Stomach smooth muscle (tissue), 2 donors: ENCODE measurements at regions not wholly inside any gene's neighbourhood (a gene's known extent, or its start where the extent isn't known, plus 50 kb on each side); places are given as distances from the start of the nearest gene placed in this dataset.

ENCODE experiments used
- H3K27ac ChIP-seq: one replicate; pipeline ENCODE4 v1.7.0; 2013; ENCODE audit warnings: mild to moderate bottlenecking, low read length, inconsistent platforms
- H3K27me3 ChIP-seq, 2 donors: one replicate each; pipeline ENCODE4 v1.7.0; 2013; ENCODE audit warnings: low read length in 2 of 2; ENCODE audit not compliant: insufficient read depth in 2 of 2, control insufficient read depth in 1 of 2
- H3K36me3 ChIP-seq, 2 donors: one replicate each; pipeline ENCODE4 v1.7.0; 2013; ENCODE audit warnings: low read length in 2 of 2; ENCODE audit not compliant: control insufficient read depth in 2 of 2, insufficient read depth in 2 of 2
- H3K4me1 ChIP-seq: one replicate; pipeline ENCODE4 v1.7.0; 2013; ENCODE audit warnings: low read length; ENCODE audit not compliant: control insufficient read depth, insufficient read depth
- H3K4me3 ChIP-seq, 2 donors: one replicate each; pipeline ENCODE4 v1.7.0; 2013; ENCODE audit warnings: low read length in 2 of 2
- H3K9ac ChIP-seq, 2 donors: one replicate each; pipeline ENCODE4 v1.7.0; 2013; ENCODE audit warnings: low read length in 2 of 2, mild to moderate bottlenecking in 1 of 2
- H3K9me3 ChIP-seq, 2 donors: one replicate each; pipeline ENCODE4 v1.7.0; 2013; ENCODE audit warnings: low read length in 2 of 2; ENCODE audit not compliant: control insufficient read depth in 2 of 2
- donor health status: healthy.
- donor health status: Pancreatic carcinoma.

- no peaks in the 10 kb centered on the region for H3K36me3 ChIP-seq
- H3K27ac ChIP-seq, result no peak overlapping the region
Measured at GRCh38 chr12:31867292-31867691, 91.9 kb upstream of the RESF1 start.

GRCh38 chr12:31866523-31866922 is 92.7 kb upstream of the RESF1 start:
- no peaks in the 10 kb centered on the region for H3K36me3 ChIP-seq
- no peak overlapping the region for H3K27ac ChIP-seq
- H3K4me1 ChIP-seq, result no peaks in the 10 kb centered on the region
- no peaks in the 10 kb centered on the region for H3K27me3 ChIP-seq
- no peaks in the 10 kb centered on the region for H3K9me3 ChIP-seq
- H3K9ac ChIP-seq, result no peak overlapping the region
- H3K4me3 ChIP-seq, result no peak overlapping the region

More at GRCh38 chr12:31867292-31867691, 91.9 kb upstream of the RESF1 start:
- Histone ChIP-seq H3K9ac (no peak overlapping the region), H3K27me3 (no peaks in the 10 kb centered on the region), H3K9me3 (no peaks in the 10 kb centered on the region), H3K4me1 (no peaks in the 10 kb centered on the region), H3K4me3 (no peak overlapping the region)

- Histone ChIP-seq H3K27me3 (no peaks in the 10 kb centered on the region), H3K27ac (no peak overlapping the region), H3K36me3 (no peaks in the 10 kb centered on the region), H3K9me3 (no peaks in the 10 kb centered on the region), H3K9ac (no peak overlapping the region), H3K4me1 (no peaks in the 10 kb centered on the region), H3K4me3 (no peak overlapping the region)
Measured at GRCh38 chr12:31865023-31865422, 94.2 kb upstream of the RESF1 start.

GRCh38 chr12:31861360-31861759 is 97.9 kb upstream of the RESF1 start:
- no peaks in the 10 kb centered on the region for H3K36me3 ChIP-seq
- no peaks in the 10 kb centered on the region for H3K9me3 ChIP-seq
- no peak overlapping the region for H3K9ac ChIP-seq
- H3K27me3 ChIP-seq, result no peaks in the 10 kb centered on the region
- H3K4me3 ChIP-seq, result no peak overlapping the region
- no peaks in the 10 kb centered on the region for H3K4me1 ChIP-seq
- H3K27ac ChIP-seq, result no peak overlapping the region

DNA sequence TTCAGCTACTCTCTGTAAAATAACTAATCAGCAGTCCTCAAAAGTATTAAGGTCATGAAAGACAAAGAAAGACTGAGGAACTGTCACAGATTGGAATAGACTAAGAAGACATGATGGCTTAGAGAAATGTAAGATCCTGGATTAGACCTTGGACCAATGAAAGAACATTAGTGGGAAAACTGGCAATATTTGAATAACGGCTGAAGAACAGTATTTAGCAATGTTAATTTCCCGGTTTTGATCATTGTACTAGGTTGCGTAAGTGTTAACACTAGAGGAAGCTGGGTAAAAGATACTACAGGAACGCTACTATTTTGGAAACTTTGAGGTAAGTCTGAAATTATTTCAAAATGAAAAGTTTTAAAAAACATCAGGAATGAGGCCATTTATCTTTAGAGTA is 98.8 kb upstream of the RESF1 start:
- Histone ChIP-seq H3K4me3 (no peak overlapping the region), H3K27ac (no peak overlapping the region)

GRCh38 chr12:31859232-31859977 is 99.8 kb upstream of the RESF1 start:
- H3K9ac ChIP-seq, result no peak overlapping the region
- H3K4me1 ChIP-seq, result no peaks in the 10 kb centered on the region
- no peaks in the 10 kb centered on the region for H3K36me3 ChIP-seq
- no peaks in the 10 kb centered on the region for H3K9me3 ChIP-seq
- H3K4me3 ChIP-seq, result no peak overlapping the region
- no peak overlapping the region for H3K27ac ChIP-seq
- no peaks in the 10 kb centered on the region for H3K27me3 ChIP-seq

More for the DNA sequence above, 98.8 kb upstream of the RESF1 start:
- H3K4me1 ChIP-seq, result no peaks in the 10 kb centered on the region
- H3K9ac ChIP-seq, result no peak overlapping the region
- no peaks in the 10 kb centered on the region for H3K27me3 ChIP-seq
- H3K36me3 ChIP-seq, result no peaks in the 10 kb centered on the region
- no peaks in the 10 kb centered on the region for H3K9me3 ChIP-seq

DNA sequence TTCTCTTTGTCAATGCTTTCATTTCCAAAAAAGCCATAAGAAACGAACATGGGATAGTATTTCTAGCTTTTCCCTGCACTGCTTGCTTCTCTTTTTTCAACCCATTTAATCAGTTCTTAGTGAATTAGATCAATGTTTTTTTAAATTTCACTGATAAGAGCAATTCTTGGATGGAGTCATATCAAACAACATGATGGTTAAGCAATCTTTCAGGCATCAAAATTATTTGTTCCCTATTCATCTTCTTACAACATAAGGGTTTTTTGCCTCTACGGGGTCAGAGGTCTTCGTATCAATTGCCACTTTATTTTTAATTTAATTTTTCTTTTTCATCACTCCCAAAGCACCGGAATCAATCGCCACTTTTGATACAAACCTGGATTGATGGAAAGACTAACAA is 103.8 kb upstream of the RESF1 start:
- H3K9me3 ChIP-seq, result no peaks in the 10 kb centered on the region
- H3K4me3 ChIP-seq, result no peak overlapping the region
- no peak overlapping the region for H3K27ac ChIP-seq
- H3K9ac ChIP-seq, result no peak overlapping the region
- no peaks in the 10 kb centered on the region for H3K27me3 ChIP-seq
- no peaks in the 10 kb centered on the region for H3K36me3 ChIP-seq
- no peaks in the 10 kb centered on the region for H3K4me1 ChIP-seq

DNA sequence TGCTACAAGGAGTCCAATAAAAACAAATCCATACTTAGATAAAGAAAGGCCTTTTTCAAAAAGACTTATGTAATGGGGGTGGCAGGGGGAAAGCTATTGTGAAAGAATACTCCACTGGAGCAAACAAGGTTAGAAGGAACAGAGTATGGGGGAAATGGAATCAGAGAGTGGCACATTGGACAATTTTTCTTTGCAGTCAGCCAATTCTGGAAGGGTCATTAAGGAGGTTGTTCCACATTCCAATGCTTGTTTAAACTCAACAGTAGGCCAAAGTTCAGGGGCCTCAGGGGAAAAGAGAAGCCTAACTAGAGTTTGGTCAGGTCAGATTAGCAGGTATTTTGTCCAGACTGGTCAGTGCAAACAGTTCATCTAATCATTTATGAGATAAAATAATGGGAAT is 105.2 kb upstream of the RESF1 start:
- no peaks in the 10 kb centered on the region for H3K9me3 ChIP-seq
- H3K36me3 ChIP-seq, result no peaks in the 10 kb centered on the region
- no peak overlapping the region for H3K9ac ChIP-seq
- H3K4me1 ChIP-seq, result no peaks in the 10 kb centered on the region
- H3K27me3 ChIP-seq, result no peaks in the 10 kb centered on the region
- no peak overlapping the region for H3K27ac ChIP-seq
- no peak overlapping the region for H3K4me3 ChIP-seq

DNA sequence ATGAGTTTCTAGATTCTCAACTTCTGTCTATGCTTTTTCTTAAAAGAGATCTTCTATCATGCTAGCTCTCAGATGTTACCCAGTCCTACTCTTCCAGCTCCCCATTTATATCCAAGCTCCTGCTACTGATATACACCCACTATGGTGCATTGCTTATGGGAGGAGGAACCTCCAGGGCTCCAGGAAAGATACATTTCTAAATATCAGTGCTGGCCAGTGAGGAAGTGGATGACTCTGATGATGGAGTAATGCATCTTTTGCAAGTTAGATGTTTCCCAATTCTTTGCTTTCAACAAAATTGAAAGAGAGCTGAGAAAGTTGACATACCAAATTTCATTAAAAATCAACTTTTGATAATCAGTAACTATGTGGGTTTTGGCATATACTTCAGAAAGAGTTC is 105.7 kb upstream of the RESF1 start:
- Histone ChIP-seq H3K36me3 (no peaks in the 10 kb centered on the region), H3K27me3 (no peaks in the 10 kb centered on the region), H3K4me3 (no peak overlapping the region), H3K4me1 (no peaks in the 10 kb centered on the region), H3K9ac (no peak overlapping the region), H3K27ac (no peak overlapping the region), H3K9me3 (no peaks in the 10 kb centered on the region)

- H3K9me3 ChIP-seq, result no peaks in the 10 kb centered on the region
- no peak overlapping the region for H3K9ac ChIP-seq
Measured at GRCh38 chr12:31850268-31850667, 108.9 kb upstream of the RESF1 start.

DNA sequence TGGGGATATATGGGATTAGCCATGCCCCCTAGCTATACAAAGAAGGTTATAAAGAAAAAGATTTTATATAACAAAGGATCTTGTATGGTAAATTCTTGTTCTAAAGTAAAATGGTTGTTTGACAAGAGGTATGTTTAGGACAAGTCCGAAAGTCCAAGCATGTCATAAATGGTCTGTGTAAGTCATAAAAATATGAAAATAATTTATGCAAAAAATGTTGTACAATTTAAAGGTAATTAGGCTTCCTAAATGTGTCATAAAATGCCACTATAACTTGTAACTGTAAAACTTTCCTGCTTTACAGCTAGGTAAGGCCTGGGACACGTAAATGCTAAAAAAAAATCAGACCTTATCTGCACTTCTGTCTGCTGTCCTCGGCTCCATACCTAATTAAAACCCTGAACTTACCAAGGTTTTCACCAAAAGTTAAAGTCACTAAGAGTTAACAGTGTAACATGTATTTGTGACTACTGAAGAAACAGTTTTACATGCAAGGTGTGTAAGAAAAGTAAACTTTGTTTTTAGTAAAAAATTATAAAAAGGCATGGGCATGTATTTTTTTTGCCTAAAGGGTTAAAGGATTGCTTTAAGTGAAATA is 110.0 kb upstream of the RESF1 start:
- no peak overlapping the region for H3K9ac ChIP-seq
- H3K27me3 ChIP-seq, result no peaks in the 10 kb centered on the region
- no peak overlapping the region for H3K27ac ChIP-seq
- no peaks in the 10 kb centered on the region for H3K4me1 ChIP-seq
- H3K9me3 ChIP-seq, result no peaks in the 10 kb centered on the region
- H3K36me3 ChIP-seq, result no peaks in the 10 kb centered on the region
- no peak overlapping the region for H3K4me3 ChIP-seq

More at GRCh38 chr12:31850268-31850667, 108.9 kb upstream of the RESF1 start:
- Histone ChIP-seq H3K27ac (no peak overlapping the region), H3K36me3 (no peaks in the 10 kb centered on the region), H3K4me3 (no peak overlapping the region), H3K27me3 (no peaks in the 10 kb centered on the region), H3K4me1 (no peaks in the 10 kb centered on the region)
